ENCODE measurements at regions not wholly inside any gene's neighbourhood (a gene's known extent, or its start where the extent isn't known, plus 50 kb on each side); places are given as distances from the start of the nearest gene placed in this dataset.

DNA sequence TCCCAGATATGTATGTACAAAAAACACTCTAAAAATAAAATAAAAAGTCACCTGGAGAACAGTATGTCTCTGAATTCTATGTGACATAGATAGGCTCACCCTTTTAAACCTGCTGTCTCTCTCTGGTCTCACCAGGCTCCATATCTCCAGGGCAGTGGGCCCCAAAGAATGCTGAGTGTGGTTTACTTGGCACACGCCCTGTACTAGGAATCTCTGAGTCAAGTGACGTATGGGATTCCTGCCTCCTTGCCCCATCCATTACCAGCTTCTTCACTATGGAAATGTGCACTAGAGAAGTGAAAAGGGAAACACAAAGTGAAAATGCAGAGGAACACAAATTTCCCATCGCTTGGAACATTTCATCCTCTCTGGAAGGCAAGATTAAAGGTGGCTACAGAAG is 722.2 kb upstream of the TENM4 start:
- DNase-seq, result no peak

- DNase-seq, result no peak
These were observed 721.6 kb upstream of the TENM4 start for GRCh38 chr11:80162387-80162786.

GRCh38 chr11:80157447-80157846 is 716.6 kb upstream of the TENM4 start:
- no peak for DNase-seq

GRCh38 chr11:80156062-80156461 is 715.2 kb upstream of the TENM4 start:
- DNase-seq, result no peak

DNA sequence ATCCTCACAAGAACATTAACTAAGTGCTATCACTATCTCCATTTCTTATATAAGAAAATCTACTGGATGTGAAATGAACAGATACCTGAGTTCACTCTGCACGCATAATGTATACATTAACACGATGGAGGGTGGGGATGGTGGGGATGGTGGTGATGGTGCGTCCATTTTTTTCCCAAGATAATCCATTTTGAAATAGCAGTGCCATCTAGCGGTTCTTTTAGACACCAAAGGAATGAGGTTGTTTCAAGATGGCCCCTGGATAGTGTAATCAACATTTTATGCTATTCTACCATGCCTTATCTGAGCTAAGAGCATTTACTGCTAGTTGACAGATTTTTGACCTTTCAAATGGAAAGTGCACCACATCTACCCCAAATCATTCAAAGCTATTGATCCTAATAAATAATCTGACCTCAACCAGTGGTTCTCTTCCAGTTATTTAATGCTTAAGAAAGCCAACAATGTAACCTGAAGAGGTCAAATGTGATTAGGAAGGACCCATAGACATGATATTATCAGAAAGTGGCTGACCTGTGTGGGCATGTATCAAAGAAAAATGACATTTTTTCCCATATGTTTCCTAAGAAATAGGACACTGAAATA is 714.7 kb upstream of the TENM4 start:
- no peak for DNase-seq

GRCh38 chr11:80146232-80146631 is 705.4 kb upstream of the TENM4 start:
- DNase-seq, result no peak

- no peak for DNase-seq
These were observed 704.2 kb upstream of the TENM4 start for GRCh38 chr11:80144897-80145594.

GRCh38 chr11:80136991-80137390 is 696.2 kb upstream of the TENM4 start:
- no peak for DNase-seq

DNA sequence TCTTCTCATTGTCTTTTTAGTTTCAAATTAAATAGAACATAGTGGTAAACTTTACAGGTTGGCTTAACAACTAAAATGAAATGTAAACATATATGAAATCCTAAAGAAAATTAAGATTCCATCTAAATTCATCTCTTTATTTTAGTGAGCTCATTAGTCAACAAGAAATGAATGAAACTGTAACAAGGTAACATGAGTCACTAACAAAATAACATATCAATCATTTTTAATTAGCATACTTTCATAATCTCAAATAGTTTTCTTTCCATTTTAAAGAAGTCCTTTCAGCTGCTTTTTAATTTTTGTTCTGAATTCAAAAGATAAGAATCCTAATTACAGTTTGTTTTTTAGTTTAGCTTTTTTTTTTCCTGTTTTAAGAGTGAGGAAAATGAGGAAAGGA is 688.6 kb upstream of the TENM4 start:
- no peak for DNase-seq

DNA sequence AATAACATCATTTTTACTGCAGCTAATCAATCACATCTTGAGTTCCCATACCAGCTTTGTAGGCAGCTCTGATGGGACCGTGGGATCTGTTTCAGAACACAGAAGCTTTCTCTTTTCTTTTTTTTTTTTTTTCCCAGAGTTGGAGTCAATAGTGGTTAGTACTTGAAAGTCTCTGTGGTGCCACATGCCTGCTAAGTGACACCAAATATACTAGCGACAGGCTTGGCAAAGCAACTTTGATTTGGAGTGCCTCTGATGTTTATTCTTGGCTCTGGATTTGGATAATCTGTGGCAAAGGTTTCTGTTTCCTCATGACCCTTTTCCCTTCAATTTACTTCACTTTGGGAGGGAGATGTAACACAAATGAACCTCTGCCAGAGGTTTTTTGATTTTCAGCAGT is 681.4 kb upstream of the TENM4 start:
- no peak for DNase-seq

DNA sequence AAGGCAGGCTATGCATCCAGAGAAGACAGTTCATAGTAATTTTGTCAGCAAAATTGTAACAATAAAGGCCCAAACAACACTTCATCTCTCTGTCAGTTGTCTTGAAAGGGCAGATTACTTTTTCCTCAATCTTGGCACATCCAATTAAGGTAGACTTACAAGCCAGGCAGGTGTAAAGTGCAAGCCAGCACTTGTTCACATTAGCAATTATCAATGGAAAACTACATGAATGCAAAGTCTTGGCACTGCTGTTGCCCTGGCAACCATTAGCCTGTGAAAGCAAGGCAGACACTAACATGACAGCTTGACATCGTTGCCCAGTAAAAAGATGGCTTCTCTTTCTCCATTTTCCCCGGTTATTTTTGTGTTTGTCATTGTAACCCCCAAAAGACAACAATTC is 677.2 kb upstream of the TENM4 start:
- DNase-seq, result no peak

DNA sequence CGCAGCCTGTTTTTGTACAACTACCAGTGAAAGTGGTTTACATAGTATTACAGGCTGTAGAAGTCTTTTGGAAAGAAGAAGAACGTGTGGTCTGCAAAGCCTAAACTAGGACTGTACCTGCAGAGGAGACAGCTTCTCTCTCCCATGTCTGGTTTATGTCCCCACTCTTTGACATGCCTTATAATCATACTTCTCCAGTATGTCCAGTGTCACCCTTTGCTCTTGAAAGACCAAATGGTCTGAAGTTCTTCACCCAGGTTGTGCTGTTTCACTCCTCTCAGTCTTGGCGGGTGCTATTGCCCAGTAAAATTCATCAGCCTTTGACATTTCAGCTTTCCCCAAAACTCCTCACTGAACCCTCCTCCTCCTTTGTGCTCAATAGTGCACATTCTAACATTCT is 676.0 kb upstream of the TENM4 start:
- DNase-seq, result no peak

- DNase-seq, result no peak
These were observed 668.8 kb upstream of the TENM4 start for GRCh38 chr11:80109652-80110051.

DNA sequence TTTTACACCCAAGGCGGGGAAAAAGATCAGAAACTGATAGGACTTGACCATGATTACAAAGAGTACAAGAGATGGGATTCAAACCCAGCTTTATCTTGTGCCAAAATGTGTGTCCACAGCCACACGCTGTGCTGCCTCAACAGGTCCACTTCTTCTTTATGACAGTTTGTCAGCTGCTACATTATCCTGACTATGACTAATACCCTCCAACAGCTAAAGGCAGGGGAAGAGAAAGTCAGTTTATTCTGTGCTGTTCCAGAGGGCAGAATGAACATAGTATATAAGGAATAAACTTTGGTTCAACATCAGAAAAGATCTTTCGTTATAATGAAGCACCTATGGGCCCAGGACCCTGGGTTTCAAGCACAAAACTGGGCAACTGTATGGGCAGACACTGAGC is 668.2 kb upstream of the TENM4 start:
- DNase-seq, result no peak

DNA sequence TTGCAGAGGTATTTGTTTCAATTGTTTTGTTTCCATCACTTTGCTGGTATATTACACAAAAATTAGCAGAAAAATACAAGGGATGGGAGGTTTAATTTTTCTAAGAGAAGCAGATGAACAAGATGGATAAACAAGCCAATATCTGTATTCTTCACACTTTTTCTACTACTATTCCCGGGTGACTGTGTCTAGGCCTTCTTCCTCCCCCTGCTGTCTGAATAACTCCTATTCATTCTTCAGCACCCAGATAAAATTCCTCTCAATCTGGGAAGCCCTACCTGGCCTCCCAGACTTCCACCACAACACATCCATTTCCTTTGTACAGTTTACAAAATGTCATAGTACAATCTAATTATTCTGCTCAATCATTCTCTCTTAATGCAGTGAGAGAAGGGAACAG is 666.6 kb upstream of the TENM4 start:
- no peak for DNase-seq

DNA sequence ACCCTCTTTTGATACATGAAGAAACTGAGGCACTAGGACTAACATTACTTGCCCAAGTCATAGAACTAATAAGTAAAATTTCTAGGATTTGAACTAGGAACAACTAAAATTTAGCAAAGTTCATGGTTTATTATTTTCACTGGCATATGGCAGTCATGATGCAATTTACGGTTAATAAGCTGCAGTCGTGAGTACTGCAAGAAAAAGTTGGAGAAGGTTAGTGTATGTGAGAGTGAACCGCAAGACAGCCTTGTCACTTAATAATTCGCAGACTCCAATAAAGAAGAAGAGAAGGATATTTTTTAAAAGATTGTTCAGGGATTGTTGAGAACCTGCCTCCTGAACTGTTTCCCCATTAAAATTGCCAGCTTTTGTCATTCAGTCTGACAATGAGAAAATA is 663.4 kb upstream of the TENM4 start:
- no peak for DNase-seq

DNA sequence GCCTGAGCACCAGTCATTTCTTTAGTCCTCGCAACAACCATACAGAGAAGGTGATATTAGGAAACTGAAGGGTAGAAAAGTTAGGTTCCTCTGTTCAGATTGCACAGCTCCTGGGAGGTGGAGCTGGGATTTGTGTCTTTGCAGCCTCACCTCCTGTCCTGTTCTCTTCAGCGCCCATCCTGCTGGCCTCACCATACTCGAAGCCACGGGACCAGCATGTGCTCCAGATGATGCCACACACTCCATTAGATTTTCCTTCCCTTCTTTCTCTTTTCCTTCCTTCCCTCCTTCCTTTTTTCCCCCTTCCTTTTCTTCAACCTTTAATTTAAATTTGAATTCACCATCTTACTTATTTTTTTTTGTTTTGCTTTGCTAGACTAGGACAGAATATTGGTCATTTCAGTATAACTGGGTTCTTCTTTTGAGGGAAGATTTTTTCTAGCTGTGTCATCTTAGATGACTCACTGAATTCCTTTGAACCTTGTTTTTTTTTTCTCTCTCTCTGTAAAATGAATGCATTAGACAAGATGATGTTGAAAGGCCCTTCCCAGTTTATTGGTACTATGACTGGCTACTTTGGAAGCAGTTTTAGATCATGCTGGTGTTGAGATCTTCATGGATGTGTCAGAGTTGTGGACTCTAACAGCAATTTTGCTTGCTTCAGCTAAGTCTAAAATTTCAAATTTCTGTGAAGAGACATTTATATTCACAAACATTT is 662.5 kb upstream of the TENM4 start:
- DNase-seq, result no peak

- no peak for DNase-seq
These were observed 656.3 kb upstream of the TENM4 start for GRCh38 chr11:80097146-80097545.

DNA sequence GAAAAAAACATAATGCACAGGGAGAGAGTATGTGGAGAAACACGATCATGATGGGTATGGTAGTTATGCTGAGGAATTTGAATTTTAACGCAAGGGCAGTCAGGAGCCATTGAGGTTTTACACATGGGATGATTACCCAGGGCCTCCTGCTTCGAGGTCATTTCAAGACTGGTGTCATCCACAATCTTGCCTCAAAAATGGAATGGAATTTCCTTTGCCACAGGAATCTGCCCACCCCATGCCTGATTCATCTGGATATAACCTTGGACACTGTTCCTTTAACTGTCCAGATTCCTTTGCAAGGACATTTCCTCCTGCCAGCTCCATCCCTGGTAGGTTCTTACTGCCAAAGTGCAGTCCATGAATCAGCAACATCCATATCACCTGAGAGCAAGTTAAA is 655.9 kb upstream of the TENM4 start:
- no peak for DNase-seq

DNA sequence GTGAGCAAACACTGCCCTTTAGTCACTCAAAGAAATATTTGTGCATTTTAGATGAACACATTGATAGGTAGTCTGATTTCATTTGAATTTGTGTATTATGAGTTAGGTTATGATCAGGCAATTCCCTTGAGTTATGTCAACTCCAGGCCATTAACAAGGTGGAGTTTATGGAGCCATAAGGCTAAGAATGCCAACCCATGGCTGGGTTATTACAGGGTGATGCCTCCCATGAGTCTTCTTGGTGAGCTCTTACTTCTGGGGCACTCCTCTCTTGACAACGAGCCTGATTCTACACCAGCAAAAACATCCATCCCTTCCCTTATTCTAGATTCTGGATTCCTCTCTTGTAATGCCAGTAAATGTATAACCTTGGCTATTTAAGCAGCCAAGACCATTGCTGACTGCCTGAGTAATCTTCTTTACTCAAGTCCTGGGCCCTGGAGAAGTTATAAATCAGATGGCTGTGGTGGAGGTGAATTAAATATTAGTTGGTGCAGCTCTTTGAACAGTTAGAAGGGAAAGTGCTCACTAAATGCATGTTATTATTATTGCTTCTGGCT is 645.7 kb upstream of the TENM4 start:
- no peak for DNase-seq

DNA sequence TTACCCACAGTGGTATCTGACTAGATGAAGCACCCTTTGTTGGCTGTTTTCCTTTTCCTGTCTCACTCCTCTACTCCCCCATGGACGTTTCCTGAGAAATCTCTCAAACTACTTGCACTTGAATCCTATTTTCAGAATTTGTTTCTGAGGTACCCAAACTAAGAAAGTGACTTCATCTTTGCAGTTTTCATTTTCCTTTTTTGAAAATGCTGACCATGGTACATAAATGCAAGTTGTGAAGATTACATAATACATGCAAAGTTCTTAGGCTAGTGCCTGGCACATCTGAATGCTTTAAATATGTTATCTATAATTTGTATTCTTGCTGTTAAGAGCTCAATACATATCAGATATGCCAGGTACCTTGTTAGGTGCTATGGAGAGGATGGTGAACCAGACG is 644.7 kb upstream of the TENM4 start:
- no peak for DNase-seq

DNA sequence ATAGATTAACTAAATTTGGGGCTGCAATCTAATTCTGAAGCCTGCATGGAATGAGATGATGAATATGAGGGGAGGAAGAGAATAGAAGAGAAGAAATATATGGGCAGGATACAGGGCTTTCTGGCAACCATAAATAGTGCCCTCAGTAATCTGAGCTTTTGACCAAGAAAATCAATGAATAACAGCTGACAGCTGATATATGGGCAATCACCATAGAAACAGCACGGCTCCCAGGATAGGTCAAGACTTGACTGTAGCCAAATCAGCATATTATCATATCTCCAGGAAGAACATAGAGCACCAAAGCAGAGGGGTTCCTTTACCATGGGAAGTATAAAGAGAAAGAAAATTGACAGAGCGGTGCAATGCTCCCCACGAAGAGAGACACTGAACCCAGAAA is 643.8 kb upstream of the TENM4 start:
- no peak for DNase-seq

DNA sequence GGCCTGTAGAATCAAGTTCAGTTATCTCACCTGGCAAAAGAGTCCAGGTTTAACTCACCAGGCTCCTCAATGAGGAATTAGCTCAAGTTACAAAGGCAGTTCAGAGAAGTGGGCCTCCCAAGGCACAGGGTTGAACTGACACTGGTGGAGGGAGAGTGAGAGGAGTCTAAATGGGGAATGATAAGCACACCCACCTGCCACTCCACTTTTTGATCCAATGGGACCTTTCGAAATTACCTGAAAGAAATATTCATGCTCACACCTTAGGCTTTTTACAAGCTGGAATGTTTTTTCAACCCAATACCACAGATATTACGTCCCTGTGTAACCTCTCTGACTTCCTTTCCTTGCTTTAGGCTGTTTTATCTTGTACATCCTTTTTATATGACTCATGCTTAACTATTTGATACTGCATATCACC is 642.7 kb upstream of the TENM4 start:
- DNase-seq, result no peak

GRCh38 chr11:80082406-80082805 is 641.6 kb upstream of the TENM4 start:
- no peak for DNase-seq
